Mucosa of gallbladder (tissue), 1 donor: ENCODE measurements at regions not wholly inside any gene's neighbourhood (a gene's known extent, or its start where the extent isn't known, plus 50 kb on each side); places are given as distances from the start of the nearest gene placed in this dataset.

Source experiments
- DNase-seq: peaks from one replicate; pipeline ENCODE4 v3.0.0-alpha.2; 2020; ENCODE audit warnings: low spot score
- donor health status: DM: no; HTN: no; CAD: no.

- DNase-seq: peak; percentile 81
These were observed 206.8 kb downstream of the ZNF326 start for GRCh38 chr1:90201467-90202358.

- no peak for DNase-seq
These were observed 205.8 kb downstream of the ZNF326 start for GRCh38 chr1:90200646-90201205.

GRCh38 chr1:90198616-90199332, 203.9 kb downstream of the ZNF326 start:
- DNase-seq: no peak

GRCh38 chr1:90193116-90193515, 198.2 kb downstream of the ZNF326 start:
- no peak for DNase-seq

GRCh38 chr1:90192408-90192807, 197.5 kb downstream of the ZNF326 start:
- no peak for DNase-seq

DNA sequence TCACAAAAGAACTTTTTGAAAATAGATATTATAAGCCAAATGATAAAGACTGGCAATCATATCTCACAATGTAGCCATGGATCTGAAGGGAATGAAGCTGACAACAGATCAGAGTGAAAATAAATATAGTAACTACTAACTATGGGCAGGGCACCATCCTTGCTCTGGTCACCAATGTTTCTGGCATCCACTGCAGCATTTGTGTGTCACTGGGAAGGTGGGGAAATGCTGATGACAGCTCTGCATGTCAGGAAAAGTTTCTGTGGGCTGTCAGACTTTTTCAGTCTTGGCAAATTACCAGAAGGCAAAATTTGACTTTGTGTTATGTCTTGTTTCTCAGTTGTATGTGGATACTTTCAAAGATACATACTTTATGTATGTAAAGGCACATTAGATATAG, 195.6 kb downstream of the ZNF326 start:
- DNase-seq: no peak

GRCh38 chr1:90189889-90190288, 195.0 kb downstream of the ZNF326 start:
- no peak for DNase-seq

DNA sequence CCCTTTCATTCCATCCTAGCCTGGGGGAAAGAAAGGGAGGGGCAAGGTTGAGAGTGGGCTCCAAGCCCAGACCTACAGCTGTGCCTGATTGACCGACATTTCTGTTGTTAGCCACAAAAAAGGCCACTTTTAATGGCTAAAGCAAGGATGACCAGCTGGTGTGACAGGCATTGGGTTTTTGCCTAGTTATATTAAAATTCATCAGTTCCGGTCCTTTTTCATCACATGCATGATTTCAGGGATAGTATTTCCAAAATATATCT, 192.3 kb downstream of the ZNF326 start:
- DNase-seq: no peak

DNA sequence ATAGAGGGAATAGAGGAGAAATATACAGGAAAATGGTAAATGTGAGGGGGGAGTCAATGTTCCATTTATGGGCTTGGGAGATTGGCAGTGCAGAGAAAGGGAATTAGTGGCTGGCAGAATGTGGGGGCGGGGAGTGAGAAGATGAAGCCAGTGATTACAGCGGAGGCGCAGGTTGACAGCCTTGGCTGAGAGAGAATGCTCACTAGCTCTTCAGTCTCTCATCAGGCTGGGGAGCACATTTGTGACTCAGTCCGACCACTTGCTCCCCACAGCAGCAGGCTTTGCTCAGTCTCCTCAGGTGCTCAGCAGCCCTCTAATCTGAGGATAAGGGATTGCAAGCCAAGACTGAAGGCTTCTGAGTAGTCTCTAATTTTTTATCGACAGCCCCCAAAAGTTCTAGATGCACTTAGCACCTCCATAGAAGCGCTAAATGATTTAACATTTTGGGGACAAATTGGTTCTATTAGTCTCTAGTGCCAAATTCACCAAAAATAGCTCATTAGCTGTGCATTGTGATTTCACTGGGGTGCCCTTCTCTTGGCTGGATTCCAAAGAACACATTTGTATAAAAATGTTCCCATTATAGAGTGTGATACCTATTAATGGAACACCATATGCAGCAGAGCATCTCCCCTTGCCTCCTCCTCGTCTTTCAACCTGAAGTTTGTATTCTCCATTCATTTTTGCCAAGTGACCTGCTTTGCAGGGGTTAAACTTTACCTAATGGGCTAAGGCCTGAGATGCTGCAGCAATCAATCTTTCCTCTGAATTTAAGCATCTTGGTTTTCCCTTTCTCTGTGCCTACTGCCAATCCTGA, 191.8 kb downstream of the ZNF326 start:
- DNase-seq: no peak

- no peak for DNase-seq
These were observed 181.6 kb downstream of the ZNF326 start for GRCh38 chr1:90176530-90176929.

DNA sequence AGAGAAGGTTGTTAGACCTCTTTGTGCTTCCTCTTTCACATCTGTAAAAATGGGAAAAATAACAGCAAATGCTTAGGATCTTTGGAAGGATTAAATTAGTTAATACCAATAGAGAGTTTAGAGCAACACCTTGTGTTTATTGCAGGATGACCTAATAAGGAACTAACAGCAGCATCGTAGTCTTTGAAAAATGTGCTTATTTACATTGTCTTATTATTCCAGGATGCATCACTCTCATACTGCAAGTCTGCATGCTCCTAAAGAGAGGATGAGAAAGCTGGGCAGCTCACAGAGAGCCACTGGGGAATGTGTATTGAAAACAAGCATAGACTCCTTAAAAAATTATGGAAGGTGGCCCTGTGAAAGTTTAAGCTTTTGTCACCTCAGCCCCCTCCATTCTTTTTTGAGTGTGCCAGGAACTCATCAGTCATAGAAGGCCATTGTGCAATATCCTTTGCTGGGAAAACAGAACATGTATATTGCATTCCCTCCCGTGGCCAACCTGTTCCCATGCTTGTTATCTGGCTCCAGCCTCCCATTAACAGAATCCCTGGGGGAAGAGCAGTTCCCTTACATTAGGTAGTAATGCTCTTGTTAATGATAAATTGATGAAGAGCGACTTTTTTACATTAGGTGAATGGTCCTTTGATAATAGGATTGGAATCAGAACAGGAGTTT, 180.7 kb downstream of the ZNF326 start:
- no peak for DNase-seq

DNA sequence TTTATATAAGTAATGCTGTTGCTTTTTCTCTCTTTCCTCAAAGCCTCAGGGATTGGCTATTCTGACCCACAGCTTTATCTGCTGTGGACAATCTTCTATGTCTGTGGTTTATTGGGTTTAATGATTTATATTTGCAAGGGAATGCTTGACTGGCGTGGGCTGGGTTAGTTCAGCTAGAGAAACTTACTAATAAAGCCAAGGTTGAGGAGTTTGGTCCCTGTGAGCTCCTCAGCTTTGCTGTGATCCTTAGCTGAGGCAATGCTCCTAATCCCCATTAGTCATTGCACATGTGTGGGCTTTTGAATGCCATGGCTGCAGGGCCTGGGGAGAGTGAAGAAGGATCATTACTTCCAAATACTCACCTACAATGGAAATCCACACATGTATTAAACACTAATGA, 179.3 kb downstream of the ZNF326 start:
- no peak for DNase-seq

DNA sequence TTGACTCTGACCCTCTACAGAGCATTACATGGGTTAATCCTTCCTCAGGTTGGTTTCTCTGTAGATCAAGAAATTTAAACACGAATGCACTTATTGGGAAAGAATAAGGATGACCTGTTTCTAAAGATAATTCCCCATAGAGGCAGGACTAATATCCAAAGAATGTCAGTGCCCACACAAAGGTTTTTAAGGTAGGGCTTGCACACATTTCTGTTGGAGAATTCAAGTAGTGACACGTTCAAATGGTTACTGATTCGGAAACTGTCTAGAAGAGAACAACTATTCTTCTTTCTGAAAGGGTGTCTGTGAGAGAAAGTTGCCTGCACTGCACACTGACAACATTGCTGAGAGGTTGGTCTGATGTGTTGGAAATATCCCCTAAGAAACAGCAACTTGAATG, 167.3 kb downstream of the ZNF326 start:
- DNase-seq: no peak

- no peak for DNase-seq
These were observed 166.7 kb downstream of the ZNF326 start for GRCh38 chr1:90161625-90162024.

GRCh38 chr1:90155721-90156487, 161.0 kb downstream of the ZNF326 start:
- DNase-seq: no peak

- DNase-seq: no peak
These were observed 159.8 kb downstream of the ZNF326 start for GRCh38 chr1:90154711-90155110.

GRCh38 chr1:90149101-90149500, 154.2 kb downstream of the ZNF326 start:
- DNase-seq: no peak

- DNase-seq: no peak
These were observed 152.2 kb downstream of the ZNF326 start for GRCh38 chr1:90147093-90147492.

DNA sequence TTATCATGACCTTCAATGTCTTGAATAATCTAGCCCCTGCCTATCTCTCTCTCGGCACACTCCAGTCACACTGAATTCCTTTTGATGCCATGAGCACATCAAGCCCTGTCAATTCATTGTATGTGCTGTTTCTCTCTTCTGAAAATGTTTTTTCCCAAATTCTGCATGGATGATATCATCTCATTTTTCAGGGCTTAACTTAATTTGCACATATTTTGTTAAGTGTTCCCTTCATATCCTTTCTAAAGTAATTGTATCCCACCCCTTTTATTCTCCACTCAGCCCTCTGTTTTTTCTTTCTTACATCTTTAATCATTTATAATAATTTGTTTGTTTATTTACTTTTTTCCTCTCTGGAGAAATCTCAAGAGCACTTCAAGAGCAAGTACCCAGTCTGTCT, 149.9 kb downstream of the ZNF326 start:
- DNase-seq: no peak

DNA sequence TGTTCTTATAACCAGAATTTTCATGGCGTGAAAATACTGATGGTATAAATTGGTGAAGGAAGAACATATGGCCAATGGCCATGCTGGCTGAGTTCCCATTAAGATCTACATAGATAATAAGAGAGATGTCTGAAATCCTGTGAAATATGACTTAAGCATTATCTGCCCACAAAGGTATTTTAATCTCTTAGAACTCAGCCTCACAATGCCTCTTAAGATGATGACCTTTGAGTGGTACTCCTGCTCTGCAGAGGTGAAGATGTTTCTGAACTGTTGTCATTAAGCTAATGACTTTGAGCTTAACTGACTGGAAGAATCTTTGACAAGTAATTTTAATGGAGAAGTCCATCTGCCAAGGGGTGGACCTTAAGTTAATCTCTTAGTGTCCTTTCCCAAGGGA, 148.7 kb downstream of the ZNF326 start:
- no peak for DNase-seq

DNA sequence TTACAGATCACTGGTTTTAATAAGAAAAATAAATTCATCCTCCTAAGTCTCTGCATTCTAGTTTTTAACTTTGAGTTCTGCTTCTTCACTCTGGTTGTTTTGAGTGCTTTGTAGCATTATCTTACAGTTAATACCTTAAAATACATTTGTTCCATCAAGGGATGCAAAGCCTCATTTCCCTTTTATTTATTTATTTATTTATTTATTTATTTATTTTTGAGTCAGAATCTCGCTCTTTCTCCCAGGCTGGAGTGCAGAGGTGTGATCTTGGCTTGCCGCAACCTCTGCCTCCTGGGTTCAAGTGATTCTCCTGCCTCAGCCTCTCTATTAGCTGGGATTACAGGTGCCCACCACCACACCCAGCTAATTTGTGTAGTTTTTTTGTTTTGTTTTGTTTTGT, 147.8 kb downstream of the ZNF326 start:
- no peak for DNase-seq
